A549 (cell line): ENCODE measurements at regions not wholly inside any gene's neighbourhood (a gene's known extent, or its start where the extent isn't known, plus 50 kb on each side); places are given as distances from the start of the nearest gene placed in this dataset.
A peak's percentile ranks its signal among the peaks of the same experiment; 100 is the strongest.

ENCODE experiments used
- ATAC-seq, 2 experiments: fragments of 200-7000 bp in 1 of 2; fragments of >200 bp in 1 of 2; cut with Nextera tagmentation in 1 of 2; cut with Tn5 transposase in 1 of 2; 3 replicates each; pipeline versions ENCODE4 v1.8.0 to v1.9.1; 2018 to 2020; ENCODE audit warnings: mild to moderate bottlenecking in 1 of 2, moderate library complexity in 1 of 2
- CTCF ChIA-PET: fragments of 300-600 bp; sonication (Branson Sonifier 250); formaldehyde crosslinking; extraction: SDS; loops from one replicate; lab custom pipeline; 2021; ENCODE audit warnings: antibody characterized with exemption, inconsistent platforms; lab: Yijun Ruan, JAX
- POLR2A ChIA-PET: fragments of 350-600 bp; formaldehyde crosslinking; extraction: SDS; loops from one replicate; lab custom pipeline; 2021; ENCODE audit warnings: antibody characterized with exemption, inconsistent platforms; lab: Yijun Ruan, JAX
- DNase-seq, 2 experiments: peaks; one replicate each; pipeline versions ENCODE4 v3.0.0 to v3.0.0-alpha.2; 2011 to 2016; ENCODE audit warnings: low read depth in 1 of 2, low spot score in 1 of 2
- FAIRE-seq: peaks from 2 replicates; lab custom pipeline; 2011; peaks lifted over from hg19 to GRCh38; lab: Jason Lieb, UNC
- H3K27ac ChIP-seq, 2 experiments: fragments of >200 bp; sonication (Bioruptor Twin); formaldehyde crosslinking; 3 replicates each; pipeline ENCODE4 v1.5.1; 2016 to 2017
- H3K4me1 ChIP-seq: fragments of >200 bp; sonication (Bioruptor Twin); formaldehyde crosslinking; 3 replicates; pipeline ENCODE4 v1.6.1; 2016
- H3K4me2 ChIP-seq: fragments of >200 bp; sonication (Bioruptor Twin); formaldehyde crosslinking; 3 replicates; pipeline ENCODE4 v1.6.1; 2016
- H3K4me3 ChIP-seq: fragments of >200 bp; sonication (Bioruptor Twin); formaldehyde crosslinking; 3 replicates; pipeline ENCODE4 v1.5.1; 2016
- H3K9me3 ChIP-seq: fragments of >200 bp; sonication (Bioruptor Twin); formaldehyde crosslinking; 3 replicates; pipeline ENCODE4 v1.6.1; 2016
- BHLHE40 ChIP-seq: IDR thresholded peaks from 2 replicates; pipeline ENCODE4 v1.6.1; 2012; ENCODE audit warnings: low read depth, low read length, inconsistent platforms
- CBX2 ChIP-seq: fragments of 200-600 bp; sonication (generic); IDR thresholded peaks from 2 replicates; pipeline ENCODE4 v1.6.1; 2016; ENCODE audit warnings: low read depth, mild to moderate bottlenecking, borderline replicate concordance
- CEBPB ChIP-seq, 2 experiments: fragments of >200 bp in 1 of 2; sonication (Bioruptor Twin) in 1 of 2; formaldehyde crosslinking in 1 of 2; IDR thresholded peaks; 2 replicates each; pipeline ENCODE4 v1.6.1; 2012 to 2016
- CHD4 ChIP-seq: fragments of 200-600 bp; sonication (generic); IDR thresholded peaks from 2 replicates; pipeline ENCODE4 v1.6.1; 2016; ENCODE audit warnings: antibody characterized with exemption, mild to moderate bottlenecking, borderline replicate concordance
- ESRRA ChIP-seq: fragments of 150-350 bp; IDR thresholded peaks from 2 replicates; pipeline ENCODE4 v1.6.1; 2014; ENCODE audit warnings: mild to moderate bottlenecking, low read length, borderline replicate concordance
- FOSL2 ChIP-seq, 2 experiments: fragments of 450-650 bp in 1 of 2; fragments of >200 bp in 1 of 2; sonication (Bioruptor Twin) in 1 of 2; formaldehyde crosslinking; IDR thresholded peaks; 2 replicates each; pipeline versions ENCODE4 v1.5.0 to v1.6.1; 2016 to 2020; ENCODE audit warnings: mild to moderate bottlenecking in 1 of 2, moderate library complexity in 1 of 2
- FOXS1 ChIP-seq: fragments of 250-450 bp; sonication (Bioruptor Pico); IDR thresholded peaks from 2 replicates; pipeline ENCODE4 v1.5.0; 2020; ENCODE audit warnings: mild to moderate bottlenecking, moderate library complexity
- HDAC2 ChIP-seq: fragments of 200-600 bp; sonication (generic); IDR thresholded peaks from 2 replicates; pipeline ENCODE4 v1.6.1; 2016
- HOXB5 ChIP-seq: fragments of 250-450 bp; sonication (Bioruptor Pico); IDR thresholded peaks from 2 replicates; pipeline ENCODE4 v1.5.0; 2020; ENCODE audit warnings: mild to moderate bottlenecking, moderate library complexity
- KDM5A ChIP-seq: fragments of 200-600 bp; sonication (generic); IDR thresholded peaks from 2 replicates; pipeline ENCODE4 v1.6.1; 2016; ENCODE audit warnings: antibody characterized with exemption, mild to moderate bottlenecking
- MAFK ChIP-seq: fragments of 450-650 bp; IDR thresholded peaks from 2 replicates; pipeline ENCODE4 v1.6.1; 2014; ENCODE audit not compliant: partially characterized antibody
- MAZ ChIP-seq: fragments of 150-350 bp; IDR thresholded peaks from 2 replicates; pipeline ENCODE4 v1.6.1; 2014; ENCODE audit warnings: antibody characterized with exemption, low read depth, low read length, borderline replicate concordance
- POLR2A ChIP-seq: IDR thresholded peaks from 2 replicates; pipeline ENCODE4 v1.6.1; 2012; ENCODE audit warnings: mild to moderate bottlenecking, low read length
- RAD21 ChIP-seq, 2 experiments: fragments of >200 bp in 1 of 2; sonication (Bioruptor Twin) in 1 of 2; formaldehyde crosslinking in 1 of 2; IDR thresholded peaks in 1 of 2; conservative IDR thresholded peaks in 1 of 2; 2 replicates in 1 of 2; 3 replicates in 1 of 2; pipeline ENCODE4 v1.6.1; 2012 to 2018; ENCODE audit warnings: inconsistent platforms in 1 of 2
- RFX5 ChIP-seq: fragments of 450-650 bp; IDR thresholded peaks from 2 replicates; pipeline ENCODE4 v1.7.1; 2014; ENCODE audit warnings: antibody characterized with exemption, mild to moderate bottlenecking, moderate library complexity
- RNF2 ChIP-seq: fragments of 200-600 bp; sonication (generic); IDR thresholded peaks from 2 replicates; pipeline ENCODE4 v1.6.1; 2016; ENCODE audit warnings: low read depth, mild to moderate bottlenecking, antibody characterized with exemption, moderate library complexity, borderline replicate concordance
- SMC3 ChIP-seq: fragments of >200 bp; sonication (Bioruptor Twin); formaldehyde crosslinking; IDR thresholded peaks from 3 replicates; pipeline ENCODE4 v1.6.1; 2018; ENCODE audit warnings: inconsistent platforms
- SREBF2 ChIP-seq: fragments of 450-650 bp; IDR thresholded peaks from 2 replicates; pipeline ENCODE4 v1.6.1; 2014; ENCODE audit warnings: mild to moderate bottlenecking, moderate library complexity
- TFCP2L1 ChIP-seq: fragments of 250-450 bp; sonication (Bioruptor Pico); IDR thresholded peaks from 2 replicates; pipeline ENCODE4 v1.5.0; 2021; ENCODE audit warnings: mild to moderate bottlenecking
- ZC3H11A ChIP-seq: fragments of 450-650 bp; IDR thresholded peaks from 2 replicates; pipeline ENCODE4 v1.6.1; 2014; ENCODE audit warnings: antibody characterized with exemption, mild to moderate bottlenecking
- ZSCAN20 ChIP-seq: fragments of 250-450 bp; sonication (Bioruptor Pico); IDR thresholded peaks from 2 replicates; pipeline ENCODE4 v1.8.0; 2022; ENCODE audit warnings: mild to moderate bottlenecking, moderate library complexity
- WGBS: methylation state at CpG from one replicate; pipeline ENCODE4 v1.1.6; 2017; ENCODE audit errors: missing lambda C conversion rate; 5-methylcytosine and 5-hydroxymethylcytosine counted together
- TF ChIP-seq, protein P1 (sequence below): fragments of >200 bp; sonication (Bioruptor Twin); formaldehyde crosslinking; IDR thresholded peaks from 3 replicates; pipeline ENCODE4 v1.5.1; 2016
- TF ChIP-seq, protein P2 (sequence below): fragments of >200 bp; sonication (Bioruptor Twin); formaldehyde crosslinking; IDR thresholded peaks from 3 replicates; pipeline ENCODE4 v1.6.1; 2016

DNA sequence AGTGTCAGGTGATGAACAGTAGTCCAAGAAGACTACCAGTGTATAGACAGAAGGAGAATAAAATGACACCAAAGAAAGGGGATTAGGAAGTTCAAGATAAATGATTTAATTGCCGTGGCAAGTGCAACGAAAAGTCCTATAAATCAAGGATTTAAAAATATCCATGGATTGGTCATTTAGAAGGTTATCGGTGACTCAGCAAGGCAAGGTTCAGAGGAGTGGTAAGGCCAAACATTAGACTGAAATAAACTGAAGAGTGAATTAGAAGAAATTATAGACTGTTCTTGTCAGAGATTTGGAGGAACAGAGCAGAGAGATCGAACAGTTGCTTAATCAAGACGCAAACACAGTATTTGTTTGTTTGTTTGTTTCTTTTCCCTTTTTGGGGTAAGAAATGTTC, 211.9 kb upstream of the KCNMB2 start:
- ATAC-seq = no peak
- CTCF ChIA-PET = no interaction called here

DNA sequence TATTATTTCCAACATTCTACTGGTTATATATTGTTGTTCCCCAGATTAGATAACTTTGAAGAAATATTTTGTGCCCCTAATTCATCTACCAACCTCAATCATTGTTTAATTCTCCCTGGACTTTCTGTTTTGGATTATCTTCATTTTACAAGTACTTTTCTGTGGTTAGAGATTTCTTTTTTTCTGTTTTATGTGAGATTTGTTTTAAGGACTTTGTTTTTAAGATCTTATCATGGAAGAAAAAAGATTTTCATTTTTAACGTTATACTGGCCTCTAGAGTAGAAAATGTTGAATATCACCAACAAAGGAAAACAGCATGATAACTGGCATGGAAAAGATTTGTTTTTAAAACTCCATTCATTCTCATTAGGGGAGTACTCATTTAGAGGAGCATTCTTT, 210.9 kb upstream of the KCNMB2 start:
- no peak for ATAC-seq

More for the DNA sequence above, 211.9 kb upstream of the KCNMB2 start:
- DNase-seq = no peak
- Histone ChIP-seq H3K27ac (no peak overlapping the region), H3K4me1 (no peaks in the 10 kb centered on the region), H3K9me3 (no peaks in the 10 kb centered on the region), H3K4me3 (no peak overlapping the region), H3K4me2 (no peak overlapping the region)
- POLR2A ChIA-PET = no interaction called here
- 91% methylated on average over 5 of the region's 5 CpGs for WGBS
- FAIRE-seq = no peak
- TF ChIP-seq, protein P1, sequence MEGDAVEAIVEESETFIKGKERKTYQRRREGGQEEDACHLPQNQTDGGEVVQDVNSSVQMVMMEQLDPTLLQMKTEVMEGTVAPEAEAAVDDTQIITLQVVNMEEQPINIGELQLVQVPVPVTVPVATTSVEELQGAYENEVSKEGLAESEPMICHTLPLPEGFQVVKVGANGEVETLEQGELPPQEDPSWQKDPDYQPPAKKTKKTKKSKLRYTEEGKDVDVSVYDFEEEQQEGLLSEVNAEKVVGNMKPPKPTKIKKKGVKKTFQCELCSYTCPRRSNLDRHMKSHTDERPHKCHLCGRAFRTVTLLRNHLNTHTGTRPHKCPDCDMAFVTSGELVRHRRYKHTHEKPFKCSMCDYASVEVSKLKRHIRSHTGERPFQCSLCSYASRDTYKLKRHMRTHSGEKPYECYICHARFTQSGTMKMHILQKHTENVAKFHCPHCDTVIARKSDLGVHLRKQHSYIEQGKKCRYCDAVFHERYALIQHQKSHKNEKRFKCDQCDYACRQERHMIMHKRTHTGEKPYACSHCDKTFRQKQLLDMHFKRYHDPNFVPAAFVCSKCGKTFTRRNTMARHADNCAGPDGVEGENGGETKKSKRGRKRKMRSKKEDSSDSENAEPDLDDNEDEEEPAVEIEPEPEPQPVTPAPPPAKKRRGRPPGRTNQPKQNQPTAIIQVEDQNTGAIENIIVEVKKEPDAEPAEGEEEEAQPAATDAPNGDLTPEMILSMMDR = no peak
- TF ChIP-seq, protein P2, sequence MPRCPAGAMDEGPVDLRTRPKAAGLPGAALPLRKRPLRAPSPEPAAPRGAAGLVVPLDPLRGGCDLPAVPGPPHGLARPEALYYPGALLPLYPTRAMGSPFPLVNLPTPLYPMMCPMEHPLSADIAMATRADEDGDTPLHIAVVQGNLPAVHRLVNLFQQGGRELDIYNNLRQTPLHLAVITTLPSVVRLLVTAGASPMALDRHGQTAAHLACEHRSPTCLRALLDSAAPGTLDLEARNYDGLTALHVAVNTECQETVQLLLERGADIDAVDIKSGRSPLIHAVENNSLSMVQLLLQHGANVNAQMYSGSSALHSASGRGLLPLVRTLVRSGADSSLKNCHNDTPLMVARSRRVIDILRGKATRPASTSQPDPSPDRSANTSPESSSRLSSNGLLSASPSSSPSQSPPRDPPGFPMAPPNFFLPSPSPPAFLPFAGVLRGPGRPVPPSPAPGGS = no peak
- TF ChIP-seq RAD21 (conservative IDR thresholded peaks at IDR 0.05 in 1 of 2, IDR thresholded peaks at IDR 0.05 in 1 of 2) = no peak
- TF ChIP-seq CBX2 = no peak
- TF ChIP-seq KDM5A = no peak

DNA sequence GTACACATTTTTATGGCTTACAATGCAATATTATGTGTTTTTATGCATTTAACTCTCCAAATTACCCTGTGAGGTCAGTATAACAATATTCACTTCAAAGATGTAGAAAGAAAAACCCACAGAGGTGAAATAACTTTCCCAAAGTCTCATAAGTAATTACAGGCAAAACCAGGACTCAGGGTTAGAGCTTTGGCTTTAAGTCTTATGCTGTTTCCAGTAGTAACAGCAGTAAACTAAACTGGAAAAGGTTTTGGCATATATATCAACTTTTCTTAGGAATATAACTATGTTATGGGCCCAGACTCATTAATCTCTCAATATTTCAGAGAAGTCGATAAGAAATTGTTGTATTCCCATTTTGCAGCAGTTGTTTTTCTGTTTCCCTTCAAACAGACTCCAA, 206.3 kb upstream of the KCNMB2 start:
- Histone ChIP-seq H3K4me1 (no peaks in the 10 kb centered on the region), H3K4me2 (no peak overlapping the region), H3K27ac (no peak overlapping the region), H3K4me3 (no peak overlapping the region), H3K9me3 (no peaks in the 10 kb centered on the region)
- DNase-seq (no peak), FAIRE-seq (no peak), ATAC-seq (no peak)
- WGBS = 30% methylated on average over 1 of the region's 1 CpG
- ChIA-PET POLR2A (no interaction called here), CTCF (no interaction called here)
- TF ChIP-seq HDAC2 (no peak), FOSL2 (IDR thresholded peaks at IDR 0.05) (no peak), FOSL2 (CRISPR knock-in tag; IDR thresholded peaks at IDR 0.05) (no peak), SREBF2 (no peak), MAZ (no peak), CHD4 (no peak)

More for the DNA sequence above, 210.9 kb upstream of the KCNMB2 start:
- H3K4me2 ChIP-seq = no peak overlapping the region
- DNase-seq = peak in 1 of 2 experiments; percentile 3
- POLR2A ChIA-PET = no interaction called here
- H3K9me3 ChIP-seq = no peaks in the 10 kb centered on the region
- FAIRE-seq = no peak
- H3K27ac ChIP-seq = no peak overlapping the region
- H3K4me1 ChIP-seq = no peaks in the 10 kb centered on the region
- no peak overlapping the region for H3K4me3 ChIP-seq
- CTCF ChIA-PET = interaction anchor here (0.8 to 1.5 kb wide), 3 partner anchors 966 to 1453 kb away, joined by 3 to 4 read pairs (median 3); no protein-coding TSS in a partner anchor
- no peak for TF ChIP-seq BHLHE40
- TF ChIP-seq ZSCAN20 (CRISPR knock-in tag) = no peak
- TF ChIP-seq SMC3 = peak; percentile 54; the same call in 2 of the 3 replicates
- TF ChIP-seq, protein P1 = peak; percentile 39; the same call in 1 of the 3 replicates
- peak; percentile 52 to 69 for TF ChIP-seq RAD21 (conservative IDR thresholded peaks at IDR 0.05 in 1 of 2, IDR thresholded peaks at IDR 0.05 in 1 of 2)
- WGBS = 46% methylated on average over 1 of the region's 1 CpG

DNA sequence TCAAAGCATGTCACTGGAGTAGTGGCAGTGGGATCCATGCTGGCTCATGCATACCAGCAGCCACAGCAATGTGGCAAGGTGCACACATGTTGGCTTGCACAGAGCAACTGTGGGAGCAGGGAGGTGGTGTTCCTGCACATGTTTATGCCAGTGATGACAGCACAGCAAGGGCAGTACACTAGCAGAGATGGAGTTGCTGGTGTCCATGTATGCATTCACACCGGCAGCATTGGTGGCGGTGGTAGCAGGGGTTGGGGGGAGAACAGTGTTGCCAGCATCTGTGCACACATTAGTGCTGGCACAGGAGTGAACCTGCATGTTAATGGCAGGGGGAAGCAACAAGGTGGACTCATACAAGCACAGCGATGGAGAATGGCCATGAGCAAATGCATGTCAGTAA, 202.0 kb upstream of the KCNMB2 start:
- Histone ChIP-seq H3K4me3 (no peak overlapping the region), H3K4me2 (no peak overlapping the region), H3K27ac (no peak overlapping the region), H3K9me3 (no peaks in the 10 kb centered on the region), H3K4me1 (no peaks in the 10 kb centered on the region)
- CTCF ChIA-PET = no interaction called here
- POLR2A ChIA-PET = no interaction called here
- FAIRE-seq (no peak), DNase-seq (no peak), ATAC-seq (no peak)
- WGBS = no CpG with 5 or more reads among the region's 3 CpGs
- no peak for TF ChIP-seq RNF2
- TF ChIP-seq FOXS1 = no peak
- no peak for TF ChIP-seq ZSCAN20 (CRISPR knock-in tag)
- no peak for TF ChIP-seq ZC3H11A
- no peak for TF ChIP-seq BHLHE40
- no peak for TF ChIP-seq TFCP2L1 (CRISPR knock-in tag)
- TF ChIP-seq MAFK = no peak
- TF ChIP-seq RFX5 = no peak
- no peak for TF ChIP-seq ESRRA
- no peak for TF ChIP-seq KDM5A
- TF ChIP-seq, protein P1 = no peak
- TF ChIP-seq CEBPB (IDR thresholded peaks at IDR 0.05) = no peak
- no peak for TF ChIP-seq CHD4
- TF ChIP-seq POLR2A = no peak
- TF ChIP-seq HOXB5 (CRISPR knock-in tag) = no peak
